Heart right ventricle (tissue), 16 donors: ENCODE measurements at regions not wholly inside any gene's neighbourhood (a gene's known extent, or its start where the extent isn't known, plus 50 kb on each side); places are given as distances from the start of the nearest gene placed in this dataset.

Source experiments
- ATAC-seq, 8 donors: fragments of 200-7000 bp; cut with Tn5 transposase; one replicate each; pipeline ENCODE4 v1.9.1; 2020; ENCODE audit warnings: mild to moderate bottlenecking in 8 of 8, moderate library complexity in 8 of 8, moderate number of reproducible peaks in 1 of 8
- DNase-seq, 2 donors: peaks; one replicate each; pipeline ENCODE4 v3.0.0-alpha.2; 2020
- H3K27ac ChIP-seq, 10 donors: fragments of 200-600 bp; sonication (generic) in 2 of 10; one replicate each; pipeline versions ENCODE4 v1.5.0 to v1.8.0; 2020 to 2022; ENCODE audit warnings: mild to moderate bottlenecking in 3 of 10
- H3K27me3 ChIP-seq, 7 donors: fragments of 200-600 bp; one replicate each; pipeline ENCODE4 v1.8.0; 2021 to 2022; ENCODE audit warnings: mild to moderate bottlenecking in 2 of 7
- H3K36me3 ChIP-seq, 9 donors: fragments of 200-600 bp; sonication (generic) in 1 of 9; one replicate each; pipeline versions ENCODE4 v1.5.0 to v1.8.0; 2020 to 2022; ENCODE audit warnings: mild to moderate bottlenecking in 2 of 9
- H3K4me1 ChIP-seq, 9 donors: fragments of 200-600 bp; sonication (generic) in 1 of 9; one replicate each; pipeline versions ENCODE4 v1.5.0 to v1.8.0; 2020 to 2022; ENCODE audit warnings: mild to moderate bottlenecking in 4 of 9
- H3K4me3 ChIP-seq, 10 donors: fragments of 200-600 bp; sonication (generic) in 2 of 10; one replicate each; pipeline versions ENCODE4 v1.5.0 to v1.8.0; 2020 to 2022; ENCODE audit warnings: mild to moderate bottlenecking in 7 of 10, moderate library complexity in 2 of 10
- H3K9me3 ChIP-seq, 11 donors: fragments of 200-600 bp in 10 of 11; sonication (generic) in 2 of 11; one replicate each; pipeline versions ENCODE4 v1.5.0 to v1.8.0; 2013 to 2022; ENCODE audit warnings: mild to moderate bottlenecking in 2 of 11, control low read depth in 1 of 11, moderate library complexity in 1 of 11
- WGBS, 2 donors: extraction: QIAGEN DNeasy Blood & Tissue Kit; methylation state at CpG; one replicate each; pipeline ENCODE4 v1.1.7; 2013; ENCODE audit warnings: inconsistent platforms in 1 of 2; 5-methylcytosine and 5-hydroxymethylcytosine counted together
- intact Hi-C, 10 donors: fragments of 100-400 bp; cut with DNase I; formaldehyde crosslinking; loops; one replicate each; pipeline versions ENCODE4 v1.11.1 to v1.14.2; 2022
- TF ChIP-seq, protein P1 (sequence below), 9 donors: fragments of 200-600 bp; sonication (generic) in 2 of 9; IDR thresholded peaks; one replicate each; pipeline versions ENCODE4 v1.5.0 to v1.8.0; 2021 to 2022; ENCODE audit warnings: antibody characterized with exemption in 9 of 9, mild to moderate bottlenecking in 5 of 9, moderate library complexity in 1 of 9
- donor health status: Arrhythmogenic right ventricular cardiomyopathy.
- donor health status: ischemic (EF 13 %, LVEDD 7.1; RV severe dilation, severe dysfunction).
- donor health status: healthy with polysubstance abuse.
- donor health status: DM: no; HTN: yes; CAD: no.
- donor health status: DM: no; HTN: no; CAD: no.
- donor health status: ischemic (EF 25% LVEDD 6.9; RV normal size, moderate dysfunction).
- donor health status: ischemic (EF 25% LVEDD 5.7; RV mildly dilated, moderate dysfunction).
- donor health status: healthy.
- donor health status: DM: yes; HTN: yes; CAD: no.
- donor health status: Ischemic cardiomyopathy.
- donor health status: ischemic (EF 35%, LVEDD 5.7; RV mildly dilated, moderate dysfunction).
- donor health status: nonischemic (EF 11% LVEDD 7.7; RV severe dilation, severe dysfunction).
- donor health status: DM: yes; HTN: yes; CAD: no.
- donor health status: PGD.
- donor health status: ischemic (EF 29% LVEDD 5.4; RV normal size, mild dysfunction).
- donor health status: nonischemic (EF 23%, LVEDD 6.1; RV moderate dilation, normal function).

DNA sequence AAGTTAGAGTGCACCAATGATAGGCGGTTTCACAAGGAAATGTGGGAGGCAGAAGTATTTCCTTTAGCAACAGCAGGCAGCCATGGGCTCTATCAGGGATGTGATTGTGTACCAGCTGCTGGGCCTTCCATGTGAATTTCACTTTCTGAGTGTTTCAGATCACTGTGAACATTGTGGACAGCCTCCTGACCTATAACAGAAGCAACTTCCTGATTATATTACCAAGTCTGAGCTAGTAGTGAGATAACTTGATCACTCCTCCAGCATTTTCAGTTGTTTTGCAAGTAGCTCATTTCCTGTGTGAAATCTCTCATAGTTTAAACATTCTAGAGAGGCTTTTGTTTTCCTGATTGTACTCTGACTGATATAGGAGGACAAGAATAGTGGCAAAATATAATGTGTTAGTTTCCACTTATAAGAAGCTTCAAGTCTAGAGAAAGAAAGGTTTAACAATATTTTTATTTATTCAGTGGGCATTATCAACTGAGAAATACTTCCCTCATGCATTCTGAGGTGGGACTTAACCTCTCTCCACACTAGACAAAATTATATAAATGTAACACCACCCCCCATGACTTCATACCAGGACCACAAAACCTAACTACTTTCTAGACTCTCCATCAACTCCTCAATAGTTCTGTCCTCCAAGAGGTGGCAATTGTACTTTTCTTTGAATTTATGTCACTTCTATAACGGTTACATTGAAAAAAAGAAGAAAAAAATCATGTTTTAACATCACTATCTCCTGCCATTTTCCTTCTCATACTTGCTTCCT is 184.2 kb upstream of the LUZP2 start:
- ATAC-seq, result peak in 1 of 8 donors; percentile 16
- no peak for DNase-seq
- no peaks in the 10 kb centered on the region for H3K36me3 ChIP-seq
- no peaks in the 10 kb centered on the region for H3K27me3 ChIP-seq
- no peak overlapping the region for H3K27ac ChIP-seq
- no peak overlapping the region for H3K4me3 ChIP-seq
- intact Hi-C loops, result no loop called here
- no peaks in the 10 kb centered on the region for H3K4me1 ChIP-seq
- 65 to 73% methylated on average over 2 of the region's 2 CpGs for WGBS, 2 donors
- H3K9me3 ChIP-seq, result peaks cover 0 to 21% (median 2%) of the 10 kb centered on the region in 11 donors
- TF ChIP-seq, protein P1, sequence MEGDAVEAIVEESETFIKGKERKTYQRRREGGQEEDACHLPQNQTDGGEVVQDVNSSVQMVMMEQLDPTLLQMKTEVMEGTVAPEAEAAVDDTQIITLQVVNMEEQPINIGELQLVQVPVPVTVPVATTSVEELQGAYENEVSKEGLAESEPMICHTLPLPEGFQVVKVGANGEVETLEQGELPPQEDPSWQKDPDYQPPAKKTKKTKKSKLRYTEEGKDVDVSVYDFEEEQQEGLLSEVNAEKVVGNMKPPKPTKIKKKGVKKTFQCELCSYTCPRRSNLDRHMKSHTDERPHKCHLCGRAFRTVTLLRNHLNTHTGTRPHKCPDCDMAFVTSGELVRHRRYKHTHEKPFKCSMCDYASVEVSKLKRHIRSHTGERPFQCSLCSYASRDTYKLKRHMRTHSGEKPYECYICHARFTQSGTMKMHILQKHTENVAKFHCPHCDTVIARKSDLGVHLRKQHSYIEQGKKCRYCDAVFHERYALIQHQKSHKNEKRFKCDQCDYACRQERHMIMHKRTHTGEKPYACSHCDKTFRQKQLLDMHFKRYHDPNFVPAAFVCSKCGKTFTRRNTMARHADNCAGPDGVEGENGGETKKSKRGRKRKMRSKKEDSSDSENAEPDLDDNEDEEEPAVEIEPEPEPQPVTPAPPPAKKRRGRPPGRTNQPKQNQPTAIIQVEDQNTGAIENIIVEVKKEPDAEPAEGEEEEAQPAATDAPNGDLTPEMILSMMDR (IDR thresholded peaks at IDR 0.05), result no peak

- 41 to 64% methylated on average over 2 of the region's 2 CpGs for WGBS, 2 donors
Measured at GRCh38 chr11:24321229-24321628, 175.6 kb upstream of the LUZP2 start.

GRCh38 chr11:24324211-24324610 is 172.6 kb upstream of the LUZP2 start:
- H3K27ac ChIP-seq, result no peak overlapping the region
- intact Hi-C loops, result no loop called here
- H3K27me3 ChIP-seq, result no peaks in the 10 kb centered on the region
- H3K4me3 ChIP-seq, result no peak overlapping the region
- TF ChIP-seq, protein P1 (IDR thresholded peaks at IDR 0.05), result no peak
- no peaks in the 10 kb centered on the region for H3K36me3 ChIP-seq
- peaks cover 0 to 3% (median 0%) of the 10 kb centered on the region in 9 donors for H3K4me1 ChIP-seq
- DNase-seq, result no peak
- peaks cover 0 to 5% (median 0%) of the 10 kb centered on the region in 11 donors for H3K9me3 ChIP-seq
- no peak for ATAC-seq

More at GRCh38 chr11:24321229-24321628, 175.6 kb upstream of the LUZP2 start:
- no peak overlapping the region for H3K27ac ChIP-seq
- TF ChIP-seq, protein P1 (IDR thresholded peaks at IDR 0.05), result no peak
- intact Hi-C loops, result no loop called here
- H3K36me3 ChIP-seq, result no peaks in the 10 kb centered on the region
- peak in 1 of 2 donors; percentile 5 for DNase-seq
- peaks cover 0 to 3% (median 0%) of the 10 kb centered on the region in 9 donors for H3K4me1 ChIP-seq
- no peaks in the 10 kb centered on the region for H3K27me3 ChIP-seq
- no peak overlapping the region for H3K4me3 ChIP-seq
- peak in 1 of 8 donors; percentile 60 for ATAC-seq
- peaks cover 0 to 26% (median 14%) of the 10 kb centered on the region in 11 donors for H3K9me3 ChIP-seq

DNA sequence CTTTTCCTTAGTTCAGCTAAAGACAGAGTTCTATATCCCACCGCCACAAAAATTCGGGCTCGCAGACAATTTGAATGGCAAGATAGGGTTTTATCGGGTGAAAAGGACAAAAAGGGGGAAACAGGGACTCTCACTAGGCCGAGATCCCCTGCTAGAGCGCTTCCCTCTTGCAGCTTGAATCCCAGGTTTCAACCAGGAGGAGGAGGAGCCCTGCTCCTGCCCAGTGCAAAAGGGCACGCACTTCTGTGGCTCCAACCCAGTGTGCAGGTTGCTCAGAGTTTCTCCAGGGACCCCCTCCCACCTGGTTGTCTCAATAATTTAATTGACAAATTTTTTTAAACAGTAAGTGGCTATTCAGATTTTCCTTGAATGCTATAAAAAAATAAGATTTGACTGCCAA is 152.6 kb upstream of the LUZP2 start:
- Histone ChIP-seq H3K27me3 (no peaks in the 10 kb centered on the region), H3K4me3 (no peak overlapping the region), H3K36me3 (no peaks in the 10 kb centered on the region), H3K4me1 (no peaks in the 10 kb centered on the region), H3K27ac (no peak overlapping the region), H3K9me3 (no peaks in the 10 kb centered on the region)
- TF ChIP-seq, protein P1 (IDR thresholded peaks at IDR 0.05), result no peak
- WGBS, 2 donors, result 72 to 75% methylated on average over 7 of the region's 7 CpGs
- DNase-seq (no peak), ATAC-seq (no peak)
- intact Hi-C loops, result no loop called here
